Cardiac muscle cell (in vitro differentiated cells and primary cell): ENCODE measurements at regions not wholly inside any gene's neighbourhood (a gene's known extent, or its start where the extent isn't known, plus 50 kb on each side); places are given as distances from the start of the nearest gene placed in this dataset.
A peak's percentile ranks its signal among the peaks of the same experiment; 100 is the strongest.

Experiments
- DNase-seq, 2 donors: peaks; one replicate each; pipeline versions ENCODE4 v3.0.0 to v3.0.0-alpha.2; 2010 to 2017; ENCODE audit warnings: low read depth in 1 of 2, low spot score in 1 of 2
- H3K27ac ChIP-seq: fragments of 200-600 bp; sonication (generic); 2 replicates; pipeline ENCODE4 v1.5.1; 2016
- H3K27me3 ChIP-seq: fragments of 200-600 bp; sonication (generic); 2 replicates; pipeline ENCODE4 v1.6.0; 2016; ENCODE audit warnings: control low read depth
- H3K36me3 ChIP-seq: fragments of 200-600 bp; sonication (generic); 2 replicates; pipeline ENCODE4 v1.5.1; 2016; ENCODE audit warnings: control low read depth
- H3K4me1 ChIP-seq: fragments of 200-600 bp; sonication (generic); 2 replicates; pipeline ENCODE4 v1.8.1; 2017; ENCODE audit warnings: low read depth, mild to moderate bottlenecking, mixed run types
- H3K4me3 ChIP-seq: fragments of 200-600 bp; sonication (generic); 2 replicates; pipeline ENCODE4 v1.5.1; 2016; ENCODE audit warnings: mild to moderate bottlenecking
- H3K9me3 ChIP-seq: fragments of 200-600 bp; sonication (generic); 2 replicates; pipeline ENCODE4 v1.5.1; 2017; ENCODE audit warnings: low read depth, mild to moderate bottlenecking, control low read depth
- TF ChIP-seq, protein P1 (sequence below): IDR thresholded peaks from 2 replicates; pipeline ENCODE4 v1.5.1; 2012; ENCODE audit warnings: low read depth, mild to moderate bottlenecking, low read length

GRCh38 chr10:84820596-84820995, 492.2 kb downstream of the CCSER2 start:
- no peak for DNase-seq
- Histone ChIP-seq H3K4me1 (peaks cover 3% of the 10 kb centered on the region), H3K27me3 (no peaks in the 10 kb centered on the region), H3K9me3 (no peaks in the 10 kb centered on the region), H3K36me3 (no peaks in the 10 kb centered on the region), H3K4me3 (no peak overlapping the region), H3K27ac (no peak overlapping the region)
- TF ChIP-seq, protein P1, sequence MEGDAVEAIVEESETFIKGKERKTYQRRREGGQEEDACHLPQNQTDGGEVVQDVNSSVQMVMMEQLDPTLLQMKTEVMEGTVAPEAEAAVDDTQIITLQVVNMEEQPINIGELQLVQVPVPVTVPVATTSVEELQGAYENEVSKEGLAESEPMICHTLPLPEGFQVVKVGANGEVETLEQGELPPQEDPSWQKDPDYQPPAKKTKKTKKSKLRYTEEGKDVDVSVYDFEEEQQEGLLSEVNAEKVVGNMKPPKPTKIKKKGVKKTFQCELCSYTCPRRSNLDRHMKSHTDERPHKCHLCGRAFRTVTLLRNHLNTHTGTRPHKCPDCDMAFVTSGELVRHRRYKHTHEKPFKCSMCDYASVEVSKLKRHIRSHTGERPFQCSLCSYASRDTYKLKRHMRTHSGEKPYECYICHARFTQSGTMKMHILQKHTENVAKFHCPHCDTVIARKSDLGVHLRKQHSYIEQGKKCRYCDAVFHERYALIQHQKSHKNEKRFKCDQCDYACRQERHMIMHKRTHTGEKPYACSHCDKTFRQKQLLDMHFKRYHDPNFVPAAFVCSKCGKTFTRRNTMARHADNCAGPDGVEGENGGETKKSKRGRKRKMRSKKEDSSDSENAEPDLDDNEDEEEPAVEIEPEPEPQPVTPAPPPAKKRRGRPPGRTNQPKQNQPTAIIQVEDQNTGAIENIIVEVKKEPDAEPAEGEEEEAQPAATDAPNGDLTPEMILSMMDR: no peak

GRCh38 chr10:84822931-84823630, 494.7 kb downstream of the CCSER2 start:
- TF ChIP-seq, protein P1: no peak

GRCh38 chr10:84824525-84824924, 496.1 kb downstream of the CCSER2 start:
- no peak for DNase-seq
- no peaks in the 10 kb centered on the region for H3K27me3 ChIP-seq
- peaks cover 8% of the 10 kb centered on the region for H3K4me1 ChIP-seq
- H3K36me3 ChIP-seq: no peaks in the 10 kb centered on the region
- no peaks in the 10 kb centered on the region for H3K9me3 ChIP-seq
- no peak overlapping the region for H3K27ac ChIP-seq
- TF ChIP-seq, protein P1: no peak
- no peak overlapping the region for H3K4me3 ChIP-seq

More at GRCh38 chr10:84822931-84823630, 494.7 kb downstream of the CCSER2 start:
- Histone ChIP-seq H3K27me3 (no peaks in the 10 kb centered on the region), H3K4me1 (peaks cover 8% of the 10 kb centered on the region), H3K27ac (no peak overlapping the region), H3K9me3 (no peaks in the 10 kb centered on the region), H3K4me3 (no peak overlapping the region), H3K36me3 (no peaks in the 10 kb centered on the region)
- no peak for DNase-seq

- Histone ChIP-seq H3K27ac (no peak overlapping the region), H3K4me1 (peaks cover 8% of the 10 kb centered on the region), H3K36me3 (no peaks in the 10 kb centered on the region), H3K27me3 (no peaks in the 10 kb centered on the region), H3K4me3 (no peak overlapping the region), H3K9me3 (no peaks in the 10 kb centered on the region)
- TF ChIP-seq, protein P1: no peak
- peak; percentile 3 to 56 for DNase-seq
Observed at GRCh38 chr10:84825330-84825729, 496.9 kb downstream of the CCSER2 start.

DNA sequence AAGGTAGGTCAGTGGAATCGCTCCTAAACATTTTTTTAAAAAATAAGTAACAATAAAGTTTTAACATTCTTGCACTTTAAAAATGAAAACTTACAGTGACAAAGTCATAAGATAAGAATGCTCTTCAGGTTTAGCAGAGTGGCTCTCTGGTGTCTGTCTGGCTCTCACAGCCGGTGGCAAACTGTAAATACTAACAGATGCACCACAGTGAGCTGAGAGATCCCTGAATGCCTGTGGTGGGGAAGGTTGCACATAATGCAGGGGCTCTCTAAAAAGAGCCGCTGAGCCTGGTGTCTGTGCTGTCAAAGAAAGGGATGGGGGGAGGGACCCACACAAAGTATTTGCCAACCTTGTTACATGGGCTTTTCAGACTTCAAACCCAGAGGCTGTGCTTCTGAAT, 498.3 kb downstream of the CCSER2 start:
- Histone ChIP-seq H3K4me3 (no peak overlapping the region), H3K36me3 (no peaks in the 10 kb centered on the region), H3K27me3 (no peaks in the 10 kb centered on the region), H3K9me3 (no peaks in the 10 kb centered on the region), H3K27ac (no peak overlapping the region), H3K4me1 (peaks cover 8% of the 10 kb centered on the region)
- DNase-seq: no peak
- TF ChIP-seq, protein P1: no peak

DNA sequence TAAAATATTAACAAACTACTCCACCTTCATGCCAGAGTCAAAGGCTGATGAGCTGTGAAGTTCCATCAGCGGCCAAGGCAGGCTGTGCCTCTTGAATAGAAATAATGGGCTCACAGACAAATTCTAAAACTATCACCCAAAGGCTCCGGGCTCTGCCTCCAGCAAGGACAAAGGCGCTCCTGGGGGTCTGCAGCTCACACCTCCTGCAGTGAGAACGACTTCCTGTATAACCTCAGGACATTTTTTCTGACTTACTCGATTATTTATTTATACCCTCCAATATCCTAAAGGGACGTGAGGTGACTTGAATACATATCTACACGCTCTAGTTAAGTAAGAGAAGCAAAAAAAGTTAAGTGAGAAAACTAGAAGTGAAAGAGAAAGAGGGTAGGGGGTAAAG, 500.7 kb downstream of the CCSER2 start:
- peaks cover 8% of the 10 kb centered on the region for H3K4me1 ChIP-seq
- H3K9me3 ChIP-seq: no peaks in the 10 kb centered on the region
- no peak overlapping the region for H3K27ac ChIP-seq
- no peak overlapping the region for H3K4me3 ChIP-seq
- TF ChIP-seq, protein P1: no peak
- DNase-seq: no peak
- H3K27me3 ChIP-seq: no peaks in the 10 kb centered on the region
- H3K36me3 ChIP-seq: no peaks in the 10 kb centered on the region
